ENCODE measurements at regions not wholly inside any gene's neighbourhood (a gene's known extent, or its start where the extent isn't known, plus 50 kb on each side); places are given as distances from the start of the nearest gene placed in this dataset.

GRCh38 chr11:134751766-134752165 is 339.7 kb upstream of the B3GAT1 start:
- no peak for TF ChIP-seq CTCF (conservative IDR thresholded peaks at IDR 0.05 in 1 of 2, IDR thresholded peaks at IDR 0.05 in 1 of 2; ENCODE audit: low read depth in 1 of 2, low read length in 2 of 2)
- TF ChIP-seq EZH2 (IDR thresholded peaks at IDR 0.05; ENCODE audit: low read length, missing control alignments) = no peak
- Histone ChIP-seq H2AFZ (ENCODE audit: low read length) (no peak overlapping the region), H3K4me2 (ENCODE audit: extremely low read depth, insufficient read depth, low read length) (no peak overlapping the region), H3K4me3 (replicated peaks in 1 of 4; ENCODE audit: control extremely low read depth in 1 of 4, insufficient read depth in 1 of 4, low read depth in 3 of 4, low read length in 4 of 4) (no peak overlapping the region), H3K27ac (ENCODE audit: insufficient read depth, low read length) (no peak overlapping the region), H3K9me3 (ENCODE audit: control insufficient read depth, insufficient read depth, low read depth, low read length) (no peaks in the 10 kb centered on the region), H3K36me3 (ENCODE audit: control insufficient read depth, insufficient read depth, low read length) (no peaks in the 10 kb centered on the region), H3K4me1 (ENCODE audit: control insufficient read depth, extremely low read depth, insufficient read depth, low read length) (no peaks in the 10 kb centered on the region), H4K20me1 (ENCODE audit: control insufficient read depth, extremely low read depth, insufficient read depth, low read length) (no peaks in the 10 kb centered on the region), H3K27me3 (ENCODE audit: control insufficient read depth, insufficient read depth, low read length) (no peaks in the 10 kb centered on the region), H3K79me2 (ENCODE audit: control insufficient read depth, insufficient read depth, low read length) (no peaks in the 10 kb centered on the region), H3K9ac (ENCODE audit: insufficient read depth, low read length) (no peak overlapping the region)
- no peak for DNase-seq (ENCODE audit: low read depth in 2 of 2)

- Histone ChIP-seq H2AFZ (ENCODE audit: low read length) (no peak overlapping the region), H3K4me1 (ENCODE audit: control insufficient read depth, extremely low read depth, insufficient read depth, low read length) (no peaks in the 10 kb centered on the region), H3K9ac (ENCODE audit: insufficient read depth, low read length) (no peak overlapping the region), H3K27me3 (ENCODE audit: control insufficient read depth, insufficient read depth, low read length) (no peaks in the 10 kb centered on the region), H3K4me2 (ENCODE audit: extremely low read depth, insufficient read depth, low read length) (no peak overlapping the region), H3K9me3 (ENCODE audit: control insufficient read depth, insufficient read depth, low read depth, low read length) (no peaks in the 10 kb centered on the region), H3K79me2 (ENCODE audit: control insufficient read depth, insufficient read depth, low read length) (no peaks in the 10 kb centered on the region), H3K4me3 (replicated peaks in 1 of 4; ENCODE audit: control extremely low read depth in 1 of 4, insufficient read depth in 1 of 4, low read depth in 3 of 4, low read length in 4 of 4) (no peak overlapping the region), H4K20me1 (ENCODE audit: control insufficient read depth, extremely low read depth, insufficient read depth, low read length) (no peaks in the 10 kb centered on the region), H3K27ac (ENCODE audit: insufficient read depth, low read length) (no peak overlapping the region), H3K36me3 (ENCODE audit: control insufficient read depth, insufficient read depth, low read length) (no peaks in the 10 kb centered on the region)
- TF ChIP-seq CTCF (conservative IDR thresholded peaks at IDR 0.05 in 1 of 2, IDR thresholded peaks at IDR 0.05 in 1 of 2; ENCODE audit: low read depth in 1 of 2, low read length in 2 of 2) (no peak), EZH2 (IDR thresholded peaks at IDR 0.05; ENCODE audit: low read length, missing control alignments) (no peak)
- no peak for DNase-seq (ENCODE audit: low read depth in 2 of 2)
Measured at GRCh38 chr11:134751031-134751585, 339.1 kb upstream of the B3GAT1 start.

GRCh38 chr11:134750619-134751018 is 338.6 kb upstream of the B3GAT1 start:
- H3K9me3 ChIP-seq (ENCODE audit: control insufficient read depth, insufficient read depth, low read depth, low read length) = no peaks in the 10 kb centered on the region

More at GRCh38 chr11:134750619-134751018, 338.6 kb upstream of the B3GAT1 start:
- no peak overlapping the region for H2AFZ ChIP-seq (ENCODE audit: low read length)
- no peak for DNase-seq (ENCODE audit: low read depth in 2 of 2)
- H3K27me3 ChIP-seq (ENCODE audit: control insufficient read depth, insufficient read depth, low read length) = no peaks in the 10 kb centered on the region
- no peaks in the 10 kb centered on the region for H3K4me1 ChIP-seq (ENCODE audit: control insufficient read depth, extremely low read depth, insufficient read depth, low read length)
- no peak for TF ChIP-seq EZH2 (IDR thresholded peaks at IDR 0.05; ENCODE audit: low read length, missing control alignments)
- no peak for TF ChIP-seq CTCF (conservative IDR thresholded peaks at IDR 0.05 in 1 of 2, IDR thresholded peaks at IDR 0.05 in 1 of 2; ENCODE audit: low read depth in 1 of 2, low read length in 2 of 2)
- H3K9ac ChIP-seq (ENCODE audit: insufficient read depth, low read length) = no peak overlapping the region
- H3K4me2 ChIP-seq (ENCODE audit: extremely low read depth, insufficient read depth, low read length) = no peak overlapping the region
- no peak overlapping the region for H3K4me3 ChIP-seq (replicated peaks in 1 of 4; ENCODE audit: control extremely low read depth in 1 of 4, insufficient read depth in 1 of 4, low read depth in 3 of 4, low read length in 4 of 4)
- H4K20me1 ChIP-seq (ENCODE audit: control insufficient read depth, extremely low read depth, insufficient read depth, low read length) = no peaks in the 10 kb centered on the region
- no peaks in the 10 kb centered on the region for H3K79me2 ChIP-seq (ENCODE audit: control insufficient read depth, insufficient read depth, low read length)
- H3K36me3 ChIP-seq (ENCODE audit: control insufficient read depth, insufficient read depth, low read length) = no peaks in the 10 kb centered on the region
- H3K27ac ChIP-seq (ENCODE audit: insufficient read depth, low read length) = no peak overlapping the region
